Omental fat pad (tissue), 3 donors: ENCODE measurements at regions not wholly inside any gene's neighbourhood (a gene's known extent, or its start where the extent isn't known, plus 50 kb on each side); places are given as distances from the start of the nearest gene placed in this dataset.
A peak's percentile ranks its signal among the peaks of the same experiment; 100 is the strongest.
"Not testable (repeated sequence)": the region's sequence is repeated elsewhere in the genome, so short reads cannot be mapped to it uniquely, and the experiment has no call there.

Experiments
- ATAC-seq: fragments of 150-250 bp; one replicate; pipeline ENCODE4 v1.9.1; 2016; ENCODE audit warnings: mild to moderate bottlenecking, moderate library complexity; ENCODE audit not compliant: low FRiP score
- DNase-seq: peaks from one replicate; pipeline ENCODE4 v3.0.0-alpha.2; 2019; ENCODE audit warnings: low spot score
- CTCF ChIP-seq, 3 donors: fragments of 450-650 bp; IDR thresholded peaks; one replicate each; pipeline ENCODE4 v1.5.1; 2016 to 2017; ENCODE audit warnings: antibody characterized with exemption in 3 of 3, mild to moderate bottlenecking in 3 of 3, moderate library complexity in 2 of 3

- DNase-seq, ATAC-seq: not testable (repeated sequence)
Measured at GRCh38 chr4:3967204-3967603, 201.0 kb downstream of the ADRA2C start.

- ATAC-seq, DNase-seq: not testable (repeated sequence)
Measured at GRCh38 chr4:3972626-3973025, 206.4 kb downstream of the ADRA2C start.

GRCh38 chr4:3973581-3974200 lies 207.5 kb downstream of the ADRA2C start:
- not testable (repeated sequence) for ATAC-seq, DNase-seq

- not testable (repeated sequence) for ATAC-seq, DNase-seq
Measured at GRCh38 chr4:3983518-3984125, 217.4 kb downstream of the ADRA2C start.

- ATAC-seq, DNase-seq: not testable (repeated sequence)
- TF ChIP-seq CTCF (IDR thresholded peaks at IDR 0.05) = peak in 1 of 3 donors; percentile 27
Measured at GRCh38 chr4:3984796-3985195, 218.6 kb downstream of the ADRA2C start.

GRCh38 chr4:3986412-3986811 lies 220.2 kb downstream of the ADRA2C start:
- ATAC-seq, DNase-seq: not testable (repeated sequence)

- ATAC-seq, DNase-seq: not testable (repeated sequence)
Measured at GRCh38 chr4:3997386-3997785, 229.3 kb downstream of the OTOP1 start.

GRCh38 chr4:4004036-4004435 lies 222.7 kb downstream of the OTOP1 start:
- not testable (repeated sequence) for ATAC-seq, DNase-seq

- ATAC-seq, DNase-seq: not testable (repeated sequence)
Measured at GRCh38 chr4:4004702-4005101, 222.0 kb downstream of the OTOP1 start.

- not testable (repeated sequence) for DNase-seq
Measured at GRCh38 chr4:4006356-4006755, 220.4 kb downstream of the OTOP1 start.

GRCh38 chr4:4019071-4019470 lies 207.7 kb downstream of the OTOP1 start:
- ATAC-seq, DNase-seq: not testable (repeated sequence)

More at GRCh38 chr4:4006356-4006755, 220.4 kb downstream of the OTOP1 start:
- not testable (repeated sequence) for ATAC-seq

GRCh38 chr4:4021161-4021560 lies 205.6 kb downstream of the OTOP1 start:
- not testable (repeated sequence) for DNase-seq

GRCh38 chr4:4026708-4027107 lies 200.0 kb downstream of the OTOP1 start:
- not testable (repeated sequence) for ATAC-seq, DNase-seq

More at GRCh38 chr4:4021161-4021560, 205.6 kb downstream of the OTOP1 start:
- not testable (repeated sequence) for ATAC-seq

- ATAC-seq, DNase-seq: not testable (repeated sequence)
Measured at GRCh38 chr4:4028752-4029151, 198.0 kb downstream of the OTOP1 start.

- not testable (repeated sequence) for ATAC-seq, DNase-seq
Measured at GRCh38 chr4:4030509-4030908, 196.2 kb downstream of the OTOP1 start.

- DNase-seq, ATAC-seq: not testable (repeated sequence)
Measured at GRCh38 chr4:4031446-4032135, 195.1 kb downstream of the OTOP1 start.

- DNase-seq, ATAC-seq: not testable (repeated sequence)
Measured at GRCh38 chr4:4032364-4032763, 194.4 kb downstream of the OTOP1 start.

- not testable (repeated sequence) for DNase-seq, ATAC-seq
Measured at GRCh38 chr4:4032801-4033605, 193.7 kb downstream of the OTOP1 start.
